PC-9 (cell line): ENCODE measurements at regions not wholly inside any gene's neighbourhood (a gene's known extent, or its start where the extent isn't known, plus 50 kb on each side); places are given as distances from the start of the nearest gene placed in this dataset.

ENCODE experiments used
- BruUV-seq: library from RNA; stranded (reverse); fragments of 400-500 nt; replicated peaks from 2 replicates; lab custom pipeline; 2021; lab: Mats Ljungman, UMichigan
- CTCF ChIA-PET: fragments of 300-600 bp; sonication (Branson Sonifier 250); formaldehyde crosslinking; loops from one replicate; lab custom pipeline; 2022; ENCODE audit warnings: antibody characterized with exemption; lab: Charles Lee
- POLR2A ChIA-PET: fragments of 300-600 bp; sonication (Branson Sonifier 250); formaldehyde crosslinking; loops from one replicate; lab custom pipeline; 2022; ENCODE audit warnings: antibody characterized with exemption; ENCODE audit not compliant: unreplicated experiment; lab: Charles Lee
- DNase-seq, 2 experiments: peaks; one replicate each; pipeline versions ENCODE4 v3.0.0 to v3.0.0-alpha.2; 2015 to 2022; ENCODE audit warnings: mixed read lengths in 1 of 2
- H2AFZ ChIP-seq: fragments of 200-600 bp; sonication (generic); 2 replicates; pipeline ENCODE4 v1.8.1; 2017; ENCODE audit warnings: antibody characterized with exemption
- H3F3A ChIP-seq: fragments of 200-600 bp; sonication (generic); 2 replicates; pipeline ENCODE4 v1.8.1; 2017; ENCODE audit warnings: antibody characterized with exemption, mild to moderate bottlenecking, low read depth; ENCODE audit not compliant: insufficient read depth
- H3K27ac ChIP-seq: fragments of 200-600 bp; sonication (generic); 2 replicates; pipeline ENCODE4 v1.6.1; 2016; ENCODE audit warnings: mixed run types
- H3K27me3 ChIP-seq: fragments of 200-600 bp; sonication (generic); 2 replicates; pipeline ENCODE4 v1.6.1; 2016; ENCODE audit warnings: low read depth, mixed run types; ENCODE audit not compliant: insufficient read depth
- H3K36me3 ChIP-seq: fragments of 200-600 bp; sonication (generic); 2 replicates; pipeline ENCODE4 v1.6.1; 2016; ENCODE audit warnings: low read depth, mixed run types
- H3K4me1 ChIP-seq: fragments of 200-600 bp; sonication (generic); replicated peaks from 2 replicates; pipeline ENCODE4 v1.6.1; 2016; ENCODE audit warnings: mixed run types; ENCODE audit not compliant: insufficient read depth
- H3K4me2 ChIP-seq: fragments of 200-600 bp; sonication (generic); 2 replicates; pipeline ENCODE4 v1.6.1; 2017; ENCODE audit warnings: mixed run types
- H3K4me3 ChIP-seq: fragments of 200-600 bp; sonication (generic); 2 replicates; pipeline ENCODE4 v1.6.1; 2016; ENCODE audit warnings: mixed run types
- H3K79me2 ChIP-seq: fragments of 200-600 bp; sonication (generic); 2 replicates; pipeline ENCODE4 v1.6.1; 2017; ENCODE audit warnings: low read depth, mixed run types
- H3K9me2 ChIP-seq: fragments of 200-600 bp; sonication (generic); 2 replicates; pipeline ENCODE4 v1.8.1; 2017; ENCODE audit warnings: mild to moderate bottlenecking; ENCODE audit not compliant: insufficient read depth
- H3K9me3 ChIP-seq: fragments of 200-600 bp; sonication (generic); 2 replicates; pipeline ENCODE4 v1.8.1; 2016; ENCODE audit warnings: low read depth; ENCODE audit not compliant: insufficient read depth
- H4K20me1 ChIP-seq: fragments of 200-600 bp; sonication (generic); 2 replicates; pipeline ENCODE4 v1.8.1; 2017; ENCODE audit not compliant: insufficient read depth
- EZH2 ChIP-seq: fragments of 200-600 bp; sonication (generic); IDR thresholded peaks from 2 replicates; pipeline ENCODE4 v1.8.0; 2017; ENCODE audit warnings: antibody characterized with exemption, low read depth
- intact Hi-C: fragments of 100-400 bp; cut with micrococcal nuclease; formaldehyde crosslinking; loops from one replicate; pipeline ENCODE4 v1.10.0; 2022; ENCODE audit not compliant: unreplicated experiment
- TF ChIP-seq, protein P1 (sequence below): fragments of 200-600 bp; sonication (generic); conservative IDR thresholded peaks from 2 replicates; pipeline ENCODE4 v1.6.1; 2017; ENCODE audit warnings: mixed run types, antibody characterized with exemption, mild to moderate bottlenecking, moderate library complexity

DNA sequence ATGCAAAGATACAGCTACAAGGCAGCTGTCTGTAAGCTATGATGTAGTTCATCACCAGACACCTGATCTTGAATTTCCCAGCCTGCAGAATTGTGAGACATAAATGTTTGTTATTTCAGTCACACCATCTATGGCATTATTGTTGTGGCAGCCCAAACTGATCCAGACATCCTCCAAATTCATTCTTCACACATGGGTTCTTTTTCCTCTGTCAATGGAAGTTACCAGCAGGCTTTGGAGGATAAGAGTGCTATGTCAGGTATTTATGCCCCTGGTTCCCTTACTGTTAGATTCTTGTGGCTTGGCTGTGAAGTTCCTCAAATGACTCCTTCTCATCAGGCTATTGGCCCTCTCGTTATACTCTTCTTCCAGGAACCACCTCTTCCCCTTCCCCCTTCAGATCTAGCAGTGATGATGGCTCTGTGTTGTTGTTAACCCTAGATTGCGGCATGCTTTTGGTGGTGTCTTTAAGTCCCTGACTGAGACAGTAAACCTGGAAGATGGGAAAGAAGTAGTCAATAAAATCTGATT is 91.0 kb upstream of the CHMP2B start:
- no peaks in the 10 kb centered on the region for H4K20me1 ChIP-seq
- BruUV-seq, result no TSS peak
- no peaks in the 10 kb centered on the region for H3F3A ChIP-seq
- H3K4me1 ChIP-seq, result no peaks in the 10 kb centered on the region
- no peak overlapping the region for H2AFZ ChIP-seq
- no peak for DNase-seq
- H3K79me2 ChIP-seq, result no peaks in the 10 kb centered on the region
- H3K4me2 ChIP-seq, result no peak overlapping the region
- peaks cover 11% of the 10 kb centered on the region; the same call in 1 of the 2 replicates for H3K9me3 ChIP-seq
- intact Hi-C loops, result no loop called here
- ChIA-PET POLR2A (no interaction called here), CTCF (no interaction called here)
- no peak overlapping the region for H3K4me3 ChIP-seq
- no peak overlapping the region for H3K27ac ChIP-seq
- no peaks in the 10 kb centered on the region for H3K27me3 ChIP-seq
- TF ChIP-seq, protein P1, sequence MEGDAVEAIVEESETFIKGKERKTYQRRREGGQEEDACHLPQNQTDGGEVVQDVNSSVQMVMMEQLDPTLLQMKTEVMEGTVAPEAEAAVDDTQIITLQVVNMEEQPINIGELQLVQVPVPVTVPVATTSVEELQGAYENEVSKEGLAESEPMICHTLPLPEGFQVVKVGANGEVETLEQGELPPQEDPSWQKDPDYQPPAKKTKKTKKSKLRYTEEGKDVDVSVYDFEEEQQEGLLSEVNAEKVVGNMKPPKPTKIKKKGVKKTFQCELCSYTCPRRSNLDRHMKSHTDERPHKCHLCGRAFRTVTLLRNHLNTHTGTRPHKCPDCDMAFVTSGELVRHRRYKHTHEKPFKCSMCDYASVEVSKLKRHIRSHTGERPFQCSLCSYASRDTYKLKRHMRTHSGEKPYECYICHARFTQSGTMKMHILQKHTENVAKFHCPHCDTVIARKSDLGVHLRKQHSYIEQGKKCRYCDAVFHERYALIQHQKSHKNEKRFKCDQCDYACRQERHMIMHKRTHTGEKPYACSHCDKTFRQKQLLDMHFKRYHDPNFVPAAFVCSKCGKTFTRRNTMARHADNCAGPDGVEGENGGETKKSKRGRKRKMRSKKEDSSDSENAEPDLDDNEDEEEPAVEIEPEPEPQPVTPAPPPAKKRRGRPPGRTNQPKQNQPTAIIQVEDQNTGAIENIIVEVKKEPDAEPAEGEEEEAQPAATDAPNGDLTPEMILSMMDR, result no peak
- no peak for TF ChIP-seq EZH2
- no peaks in the 10 kb centered on the region for H3K36me3 ChIP-seq
- H3K9me2 ChIP-seq, result no peaks in the 10 kb centered on the region

DNA sequence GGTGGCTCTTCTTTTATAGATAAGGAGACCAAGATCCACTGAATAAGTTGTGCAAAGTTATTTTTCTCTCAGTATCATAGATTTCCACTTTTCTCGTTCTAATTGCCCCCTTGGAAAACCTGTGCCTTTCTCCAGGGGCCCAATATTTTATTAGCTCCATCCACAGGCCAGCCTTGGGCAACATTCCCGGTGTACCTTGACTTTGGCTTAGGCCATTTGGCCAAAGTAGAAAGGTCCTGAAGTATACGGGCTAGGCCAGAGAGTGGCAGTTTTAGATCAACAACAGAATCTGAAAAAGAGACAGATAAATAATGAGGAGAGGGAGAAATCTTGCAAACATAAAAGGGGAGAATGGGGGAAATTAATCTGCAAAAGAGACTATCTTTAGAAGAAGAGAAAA is 91.7 kb upstream of the CHMP2B start:
- CTCF ChIA-PET, result no interaction called here
- H3K27ac ChIP-seq, result no peak overlapping the region
- intact Hi-C loops, result no loop called here
- no peak overlapping the region for H3K4me3 ChIP-seq
- TF ChIP-seq, protein P1, result no peak
- TF ChIP-seq EZH2, result no peak
- no peaks in the 10 kb centered on the region for H3K79me2 ChIP-seq
- H2AFZ ChIP-seq, result no peak overlapping the region
- no peaks in the 10 kb centered on the region for H3F3A ChIP-seq
- no peaks in the 10 kb centered on the region for H3K27me3 ChIP-seq
- H3K4me2 ChIP-seq, result no peak overlapping the region
- H3K36me3 ChIP-seq, result no peaks in the 10 kb centered on the region
- H3K9me2 ChIP-seq, result no peaks in the 10 kb centered on the region
- POLR2A ChIA-PET, result no interaction called here
- no TSS peak for BruUV-seq
- H4K20me1 ChIP-seq, result no peaks in the 10 kb centered on the region
- H3K9me3 ChIP-seq, result peaks cover 4% of the 10 kb centered on the region; the same call in 1 of the 2 replicates
- no peaks in the 10 kb centered on the region for H3K4me1 ChIP-seq
- no peak for DNase-seq

DNA sequence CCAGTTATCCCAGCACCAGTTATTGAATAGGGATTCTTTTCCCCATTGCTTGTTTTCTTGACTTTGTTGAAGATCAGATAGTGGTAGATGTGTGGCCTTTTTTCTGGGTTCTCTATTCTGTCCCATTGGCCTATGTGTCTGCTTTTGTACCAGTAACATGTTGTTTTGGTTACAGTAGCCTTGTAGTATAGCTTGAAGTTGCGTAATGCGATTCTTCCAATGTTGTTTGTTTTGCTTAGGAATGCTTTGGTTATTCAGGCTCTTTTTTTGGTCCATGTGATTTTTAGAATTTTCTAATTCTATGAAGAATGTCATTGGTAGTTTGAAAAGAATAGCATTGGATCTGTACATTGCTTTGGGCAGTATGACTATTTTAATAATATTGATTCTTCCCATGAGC is 94.3 kb upstream of the CHMP2B start:
- CTCF ChIA-PET, result no interaction called here
- POLR2A ChIA-PET, result no interaction called here
- Histone ChIP-seq H3F3A (no peaks in the 10 kb centered on the region), H3K4me3 (no peak overlapping the region), H3K79me2 (no peaks in the 10 kb centered on the region), H3K4me2 (no peak overlapping the region), H2AFZ (no peak overlapping the region), H3K27ac (no peak overlapping the region), H3K9me3 (no peaks in the 10 kb centered on the region), H3K27me3 (no peaks in the 10 kb centered on the region), H3K4me1 (no peaks in the 10 kb centered on the region), H3K36me3 (no peaks in the 10 kb centered on the region), H3K9me2 (no peaks in the 10 kb centered on the region), H4K20me1 (no peaks in the 10 kb centered on the region)
- no peak for DNase-seq
- no TSS peak for BruUV-seq
- intact Hi-C loops, result no loop called here
- no peak for TF ChIP-seq EZH2
- TF ChIP-seq, protein P1, result no peak
